Suprapubic skin (tissue), 4 donors: ENCODE measurements at regions not wholly inside any gene's neighbourhood (a gene's known extent, or its start where the extent isn't known, plus 50 kb on each side); places are given as distances from the start of the nearest gene placed in this dataset.
"Not testable (repeated sequence)": the region's sequence is repeated elsewhere in the genome, so short reads cannot be mapped to it uniquely, and the experiment has no call there.

Source experiments
- DNase-seq, 2 donors: peaks; one replicate each; pipeline ENCODE4 v3.0.0-alpha.2; 2019; ENCODE audit warnings: low spot score in 2 of 2
- H3K27ac ChIP-seq: fragments of 200-600 bp; sonication (generic); one replicate; pipeline ENCODE4 v1.5.1; 2019
- H3K27me3 ChIP-seq: fragments of 200-600 bp; sonication (generic); one replicate; pipeline ENCODE4 v1.5.1; 2019
- H3K36me3 ChIP-seq: fragments of 200-600 bp; sonication (generic); one replicate; pipeline ENCODE4 v1.5.1; 2019
- H3K4me1 ChIP-seq: fragments of 200-600 bp; sonication (generic); one replicate; pipeline ENCODE4 v1.5.1; 2019
- H3K4me3 ChIP-seq: fragments of 200-600 bp; sonication (generic); one replicate; pipeline ENCODE4 v1.5.1; 2019; ENCODE audit warnings: mild to moderate bottlenecking
- H3K9me3 ChIP-seq: fragments of 200-600 bp; sonication (generic); one replicate; pipeline ENCODE4 v1.5.1; 2019
- CTCF ChIP-seq, 2 donors: fragments of 200-600 bp in 1 of 2; fragments of 450-650 bp in 1 of 2; sonication (generic) in 1 of 2; IDR thresholded peaks; one replicate each; pipeline ENCODE4 v1.5.1; 2016 to 2019; ENCODE audit warnings: antibody characterized with exemption in 2 of 2, mild to moderate bottlenecking in 1 of 2, moderate library complexity in 1 of 2
- EP300 ChIP-seq: sonication (generic); formaldehyde crosslinking; IDR thresholded peaks from one replicate; pipeline ENCODE4 v1.6.1; 2017; ENCODE audit warnings: antibody characterized with exemption
- POLR2A ChIP-seq, 2 donors: fragments of 450-650 bp; IDR thresholded peaks; one replicate each; pipeline ENCODE4 v1.6.1; 2017; ENCODE audit warnings: antibody characterized with exemption in 2 of 2, mild to moderate bottlenecking in 2 of 2, moderate library complexity in 2 of 2
- POLR2AphosphoS5 ChIP-seq, 3 donors: sonication (generic); formaldehyde crosslinking; IDR thresholded peaks; one replicate each; pipeline ENCODE4 v1.6.1; 2017; ENCODE audit warnings: antibody characterized with exemption in 3 of 3
- WGBS: methylation state at CpG from one replicate; pipeline ENCODE4 v1.1.5; 2018; 5-methylcytosine and 5-hydroxymethylcytosine counted together

DNA sequence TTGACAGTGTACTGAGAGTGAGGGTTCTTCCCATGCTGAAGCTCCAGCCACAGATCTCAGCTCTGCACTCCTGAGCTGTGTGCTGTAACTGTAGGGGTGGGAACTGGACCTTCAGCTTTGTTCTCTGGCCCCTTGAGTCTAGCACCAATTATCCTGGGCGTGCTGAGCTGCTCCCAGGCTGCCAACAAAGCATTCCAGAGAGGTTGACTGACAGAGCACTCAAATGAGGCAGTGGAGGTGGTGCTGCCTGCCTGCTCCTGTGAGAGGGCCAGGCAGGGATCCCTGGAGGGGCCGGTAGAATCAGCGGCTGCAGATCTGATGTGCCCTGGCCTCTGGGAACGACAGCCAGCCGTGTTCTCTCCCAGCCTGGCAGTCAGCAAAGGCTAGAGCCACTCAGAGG is 375.7 kb upstream of the AADAT start:
- Histone ChIP-seq H3K9me3 (no peaks in the 10 kb centered on the region), H3K27me3 (no peaks in the 10 kb centered on the region), H3K27ac (no peak overlapping the region), H3K4me3 (no peak overlapping the region), H3K4me1 (no peaks in the 10 kb centered on the region), H3K36me3 (no peaks in the 10 kb centered on the region)
- no peak for DNase-seq
- TF ChIP-seq EP300 (no peak), POLR2A (IDR thresholded peaks at IDR 0.05) (no peak), POLR2AphosphoS5 (IDR thresholded peaks at IDR 0.05) (no peak), CTCF (IDR thresholded peaks at IDR 0.05) (no peak)
- 80% methylated on average over 1 of the region's 5 CpGs for WGBS

GRCh38 chr4:170464614-170465197 is 374.9 kb upstream of the AADAT start:
- DNase-seq, result no peak
- Histone ChIP-seq H3K4me1 (no peaks in the 10 kb centered on the region), H3K27ac (no peak overlapping the region), H3K4me3 (no peak overlapping the region), H3K27me3 (no peaks in the 10 kb centered on the region), H3K36me3 (no peaks in the 10 kb centered on the region), H3K9me3 (no peaks in the 10 kb centered on the region)
- TF ChIP-seq CTCF (IDR thresholded peaks at IDR 0.05) (no peak), EP300 (no peak), POLR2AphosphoS5 (IDR thresholded peaks at IDR 0.05) (no peak), POLR2A (IDR thresholded peaks at IDR 0.05) (no peak)
- WGBS, result 85% methylated on average over 5 of the region's 5 CpGs

GRCh38 chr4:170446782-170447181 is 357.0 kb upstream of the AADAT start:
- H3K9me3 ChIP-seq, result no peaks in the 10 kb centered on the region
- no peak overlapping the region for H3K27ac ChIP-seq
- no peaks in the 10 kb centered on the region for H3K36me3 ChIP-seq
- TF ChIP-seq EP300 (no peak), POLR2A (IDR thresholded peaks at IDR 0.05) (no peak), CTCF (IDR thresholded peaks at IDR 0.05) (no peak), POLR2AphosphoS5 (IDR thresholded peaks at IDR 0.05) (no peak)
- 78% methylated on average over 3 of the region's 3 CpGs for WGBS
- no peaks in the 10 kb centered on the region for H3K27me3 ChIP-seq
- no peaks in the 10 kb centered on the region for H3K4me1 ChIP-seq
- no peak overlapping the region for H3K4me3 ChIP-seq
- no peak for DNase-seq

DNA sequence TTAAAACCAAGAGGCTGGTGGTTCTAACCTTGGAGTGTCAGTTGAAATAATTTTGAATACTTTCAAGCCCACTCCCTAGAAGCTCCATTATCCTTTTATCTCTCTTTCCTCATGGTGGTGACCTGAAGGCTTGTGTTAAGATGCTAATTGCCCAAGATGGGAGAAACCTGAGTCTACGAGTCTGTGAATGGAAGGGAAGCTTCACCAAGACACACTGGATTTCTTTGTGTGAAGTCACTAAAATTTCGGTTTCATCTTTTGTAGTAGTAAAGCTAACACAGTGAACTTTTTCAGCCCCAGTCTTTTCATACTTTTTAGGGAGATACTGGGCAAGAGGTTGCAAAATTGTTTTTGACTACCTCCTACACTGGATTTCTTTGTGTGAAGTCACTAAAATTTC is 351.4 kb upstream of the AADAT start:
- H3K4me3 ChIP-seq, result not testable (repeated sequence)

DNA sequence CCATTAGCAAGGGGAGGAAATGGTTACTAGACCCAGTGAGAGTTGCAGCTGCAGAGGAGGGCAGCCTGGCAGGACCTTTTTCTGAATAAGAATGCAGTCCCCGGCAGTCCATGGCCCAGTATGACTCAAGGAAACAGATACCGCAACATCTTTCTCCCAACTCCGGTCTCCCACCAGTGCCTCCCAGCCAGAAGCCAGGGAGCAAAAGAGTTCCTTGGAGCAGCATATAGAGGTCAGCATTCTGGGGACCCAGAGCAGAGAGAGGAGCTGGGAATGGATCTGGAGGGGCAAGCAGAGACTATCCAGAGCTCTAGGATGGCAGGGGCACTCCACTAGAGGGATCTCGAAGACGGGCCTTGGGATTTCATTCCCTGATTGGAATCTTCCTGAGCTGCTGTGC is 339.2 kb upstream of the AADAT start:
- no peak for DNase-seq
- Histone ChIP-seq H3K27ac (no peak overlapping the region), H3K4me3 (no peak overlapping the region)

More for the DNA sequence above, 351.4 kb upstream of the AADAT start:
- DNase-seq, H3K4me1 ChIP-seq, H3K27ac ChIP-seq, H3K9me3 ChIP-seq, H3K27me3 ChIP-seq, H3K36me3 ChIP-seq: not testable (repeated sequence)
- WGBS, result 75% methylated on average over 2 of the region's 2 CpGs

More for the DNA sequence above, 339.2 kb upstream of the AADAT start:
- no peak for TF ChIP-seq EP300
- TF ChIP-seq POLR2A (IDR thresholded peaks at IDR 0.05), result no peak
- TF ChIP-seq CTCF (IDR thresholded peaks at IDR 0.05), result no peak
- TF ChIP-seq POLR2AphosphoS5 (IDR thresholded peaks at IDR 0.05), result no peak
- H3K4me1 ChIP-seq, result no peaks in the 10 kb centered on the region
- H3K36me3 ChIP-seq, result no peaks in the 10 kb centered on the region
- H3K9me3 ChIP-seq, result no peaks in the 10 kb centered on the region
- no peaks in the 10 kb centered on the region for H3K27me3 ChIP-seq
- 74% methylated on average over 4 of the region's 5 CpGs for WGBS
